ENCODE measurements at regions not wholly inside any gene's neighbourhood (a gene's known extent, or its start where the extent isn't known, plus 50 kb on each side); places are given as distances from the start of the nearest gene placed in this dataset.

DNA sequence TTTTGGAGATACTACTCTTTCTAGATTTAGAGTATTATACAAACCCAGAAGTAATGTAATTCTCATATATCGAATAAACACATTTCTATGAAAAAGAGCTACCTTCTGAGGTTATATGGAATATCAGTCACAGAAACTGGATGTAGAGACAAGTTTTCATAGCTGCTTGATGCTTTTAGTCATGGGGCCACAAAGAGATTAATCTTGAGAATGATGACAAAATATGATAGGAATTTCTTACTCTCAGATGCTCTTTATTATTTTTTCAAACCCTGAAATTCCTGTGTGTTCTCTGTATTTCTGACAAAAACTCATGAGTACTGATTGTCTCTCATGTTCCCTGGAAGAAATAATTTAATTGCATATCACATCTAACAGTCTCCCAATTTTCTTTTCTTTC lies 662.5 kb downstream of the RAPGEF2 start:
- TF ChIP-seq CTCF (conservative IDR thresholded peaks at IDR 0.05; ENCODE audit: low read depth, low read length) (no peak), EZH2 (IDR thresholded peaks at IDR 0.05; ENCODE audit: borderline replicate concordance, low read depth, low read length, poor library complexity, severe bottlenecking) (no peak)

Data from A673 (cell line).